ENCODE measurements at regions not wholly inside any gene's neighbourhood (a gene's known extent, or its start where the extent isn't known, plus 50 kb on each side); places are given as distances from the start of the nearest gene placed in this dataset.
A peak's percentile ranks its signal among the peaks of the same experiment; 100 is the strongest.

DNA sequence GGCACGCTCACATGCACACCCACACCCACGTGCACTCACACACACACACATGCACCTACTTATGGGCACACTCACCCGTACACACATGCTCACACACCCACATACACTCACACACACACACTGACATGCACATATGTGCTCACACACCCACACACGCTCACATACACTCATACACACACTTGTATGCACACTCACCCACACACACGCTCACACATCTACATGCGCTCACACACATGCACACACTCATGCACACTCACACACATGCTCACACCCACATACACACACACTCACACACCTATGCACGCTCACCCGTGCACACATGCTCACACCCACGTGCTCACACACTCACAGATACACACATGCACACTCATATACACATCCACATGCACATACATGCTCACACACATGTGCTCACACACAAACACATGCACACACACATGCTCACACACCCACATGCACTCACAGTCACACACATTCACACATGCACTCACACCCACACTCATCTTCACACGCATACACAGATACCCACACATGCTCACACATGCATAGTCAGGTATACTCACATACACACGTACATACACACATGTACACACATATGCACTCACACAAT, 138.3 kb downstream of the OLFM1 start:
- TF ChIP-seq, protein P1, sequence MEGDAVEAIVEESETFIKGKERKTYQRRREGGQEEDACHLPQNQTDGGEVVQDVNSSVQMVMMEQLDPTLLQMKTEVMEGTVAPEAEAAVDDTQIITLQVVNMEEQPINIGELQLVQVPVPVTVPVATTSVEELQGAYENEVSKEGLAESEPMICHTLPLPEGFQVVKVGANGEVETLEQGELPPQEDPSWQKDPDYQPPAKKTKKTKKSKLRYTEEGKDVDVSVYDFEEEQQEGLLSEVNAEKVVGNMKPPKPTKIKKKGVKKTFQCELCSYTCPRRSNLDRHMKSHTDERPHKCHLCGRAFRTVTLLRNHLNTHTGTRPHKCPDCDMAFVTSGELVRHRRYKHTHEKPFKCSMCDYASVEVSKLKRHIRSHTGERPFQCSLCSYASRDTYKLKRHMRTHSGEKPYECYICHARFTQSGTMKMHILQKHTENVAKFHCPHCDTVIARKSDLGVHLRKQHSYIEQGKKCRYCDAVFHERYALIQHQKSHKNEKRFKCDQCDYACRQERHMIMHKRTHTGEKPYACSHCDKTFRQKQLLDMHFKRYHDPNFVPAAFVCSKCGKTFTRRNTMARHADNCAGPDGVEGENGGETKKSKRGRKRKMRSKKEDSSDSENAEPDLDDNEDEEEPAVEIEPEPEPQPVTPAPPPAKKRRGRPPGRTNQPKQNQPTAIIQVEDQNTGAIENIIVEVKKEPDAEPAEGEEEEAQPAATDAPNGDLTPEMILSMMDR (IDR thresholded peaks at IDR 0.05; ENCODE audit: poor library complexity, severe bottlenecking): no peak
- TF ChIP-seq SMC3 (conservative IDR thresholded peaks at IDR 0.05; ENCODE audit: poor library complexity) (no peak), POLR2AphosphoS5 (IDR thresholded peaks at IDR 0.05) (peak; percentile 1), EZH2 (IDR thresholded peaks at IDR 0.05; ENCODE audit: borderline replicate concordance, insufficient read depth, low read length, poor library complexity, severe bottlenecking) (no peak), TAF1 (IDR thresholded peaks at IDR 0.05; ENCODE audit: low read depth) (no peak), EP300 (conservative IDR thresholded peaks at IDR 0.05; ENCODE audit: poor library complexity, severe bottlenecking) (no peak), RAD21 (conservative IDR thresholded peaks at IDR 0.05) (no peak)
- TF ChIP-seq, protein P2, sequence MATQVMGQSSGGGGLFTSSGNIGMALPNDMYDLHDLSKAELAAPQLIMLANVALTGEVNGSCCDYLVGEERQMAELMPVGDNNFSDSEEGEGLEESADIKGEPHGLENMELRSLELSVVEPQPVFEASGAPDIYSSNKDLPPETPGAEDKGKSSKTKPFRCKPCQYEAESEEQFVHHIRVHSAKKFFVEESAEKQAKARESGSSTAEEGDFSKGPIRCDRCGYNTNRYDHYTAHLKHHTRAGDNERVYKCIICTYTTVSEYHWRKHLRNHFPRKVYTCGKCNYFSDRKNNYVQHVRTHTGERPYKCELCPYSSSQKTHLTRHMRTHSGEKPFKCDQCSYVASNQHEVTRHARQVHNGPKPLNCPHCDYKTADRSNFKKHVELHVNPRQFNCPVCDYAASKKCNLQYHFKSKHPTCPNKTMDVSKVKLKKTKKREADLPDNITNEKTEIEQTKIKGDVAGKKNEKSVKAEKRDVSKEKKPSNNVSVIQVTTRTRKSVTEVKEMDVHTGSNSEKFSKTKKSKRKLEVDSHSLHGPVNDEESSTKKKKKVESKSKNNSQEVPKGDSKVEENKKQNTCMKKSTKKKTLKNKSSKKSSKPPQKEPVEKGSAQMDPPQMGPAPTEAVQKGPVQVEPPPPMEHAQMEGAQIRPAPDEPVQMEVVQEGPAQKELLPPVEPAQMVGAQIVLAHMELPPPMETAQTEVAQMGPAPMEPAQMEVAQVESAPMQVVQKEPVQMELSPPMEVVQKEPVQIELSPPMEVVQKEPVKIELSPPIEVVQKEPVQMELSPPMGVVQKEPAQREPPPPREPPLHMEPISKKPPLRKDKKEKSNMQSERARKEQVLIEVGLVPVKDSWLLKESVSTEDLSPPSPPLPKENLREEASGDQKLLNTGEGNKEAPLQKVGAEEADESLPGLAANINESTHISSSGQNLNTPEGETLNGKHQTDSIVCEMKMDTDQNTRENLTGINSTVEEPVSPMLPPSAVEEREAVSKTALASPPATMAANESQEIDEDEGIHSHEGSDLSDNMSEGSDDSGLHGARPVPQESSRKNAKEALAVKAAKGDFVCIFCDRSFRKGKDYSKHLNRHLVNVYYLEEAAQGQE (IDR thresholded peaks at IDR 0.05; ENCODE audit: borderline replicate concordance): no peak
